HUDEP-2 (cell line): ENCODE measurements at regions not wholly inside any gene's neighbourhood (a gene's known extent, or its start where the extent isn't known, plus 50 kb on each side); places are given as distances from the start of the nearest gene placed in this dataset.

Source experiments
- DNase-seq, 76 experiments: peaks; one replicate each; lab custom pipeline; 2025; ENCODE audit not compliant: unreplicated experiment in 76 of 76; lab: John Stamatoyannopoulos, UW

DNA sequence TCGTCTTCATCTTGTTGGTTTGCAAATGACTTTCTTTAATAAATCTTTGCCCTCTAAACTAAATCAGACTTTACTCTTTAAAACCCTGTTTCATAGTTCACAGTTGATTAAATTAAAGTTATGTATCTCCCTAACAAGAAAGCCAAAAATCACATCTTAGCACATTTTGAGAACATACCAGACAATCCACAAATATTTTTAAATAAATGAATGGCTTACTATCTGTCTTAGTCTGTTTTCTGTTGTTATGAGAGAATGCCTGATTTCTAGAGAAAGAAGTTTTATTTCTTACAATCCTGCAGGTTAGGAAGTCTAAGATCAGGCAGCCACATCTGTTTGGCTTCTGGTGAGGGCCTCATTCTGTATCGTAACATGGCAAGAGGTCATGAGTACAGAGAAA, 1090.2 kb upstream of the PIK3C3 start:
- DNase-seq = no peak

- no peak for DNase-seq
Measured at GRCh38 chr18:40863801-40864200, 1091.2 kb upstream of the PIK3C3 start.

DNA sequence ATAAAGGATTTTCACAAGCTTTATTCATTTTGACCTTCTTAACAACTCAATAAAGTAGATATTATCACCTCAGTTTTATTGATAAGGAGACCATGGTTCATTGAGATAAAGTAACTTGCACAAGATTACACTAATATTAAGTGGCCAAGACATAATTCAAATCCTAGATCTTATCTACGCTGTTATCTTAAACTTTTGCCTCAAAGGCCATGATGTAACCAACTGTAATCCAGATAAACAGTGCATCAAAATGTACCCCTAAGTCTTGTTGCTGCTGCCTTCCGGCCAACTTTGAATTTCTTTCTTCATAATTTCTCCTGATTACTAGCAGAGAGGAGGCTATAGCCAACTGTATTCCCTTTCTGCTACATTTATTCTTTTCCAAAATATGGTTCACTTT, 1094.8 kb upstream of the PIK3C3 start:
- DNase-seq = no peak

DNA sequence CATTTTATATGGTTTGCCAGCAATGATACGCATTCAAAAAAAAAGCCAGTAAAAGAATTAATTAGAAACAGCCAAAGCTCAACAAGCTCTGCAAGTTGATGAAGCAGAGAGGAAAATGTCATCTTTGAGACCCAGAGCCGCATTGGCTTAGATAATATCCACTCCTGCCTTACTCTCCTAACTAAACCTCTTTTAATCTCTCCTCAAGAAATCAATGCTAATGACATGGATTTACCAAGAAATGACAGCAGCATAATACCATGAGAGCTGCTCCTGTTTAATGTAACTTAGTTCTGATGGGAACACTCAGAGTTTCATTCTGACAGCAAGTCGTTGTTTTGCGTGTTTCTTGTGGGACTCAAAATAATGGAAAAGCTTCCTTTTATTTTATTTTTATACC, 1099.4 kb upstream of the PIK3C3 start:
- no peak for DNase-seq

GRCh38 chr18:40852406-40852805, 1102.6 kb upstream of the PIK3C3 start:
- DNase-seq = no peak

DNA sequence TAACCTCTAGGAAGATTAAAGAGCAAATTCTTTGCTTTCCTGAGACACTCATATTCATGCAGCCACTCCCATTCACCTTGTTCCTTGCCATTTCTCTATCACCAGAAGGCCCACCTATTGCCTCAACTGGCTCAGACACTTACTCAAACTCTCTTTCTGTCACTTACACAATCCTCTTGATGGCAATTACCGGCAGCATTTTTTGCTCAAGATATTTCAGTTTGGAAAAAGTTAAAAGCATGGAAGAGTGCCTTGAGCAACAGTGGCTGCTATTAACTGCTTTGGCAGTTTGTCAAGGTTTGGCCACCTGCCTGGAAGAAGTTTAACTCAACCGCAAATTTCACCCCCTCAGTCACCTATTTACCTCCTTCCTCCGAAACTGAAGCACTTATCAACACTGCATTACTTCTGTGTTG, 1104.0 kb upstream of the PIK3C3 start:
- no peak for DNase-seq

GRCh38 chr18:40849886-40850285, 1105.1 kb upstream of the PIK3C3 start:
- no peak for DNase-seq

DNA sequence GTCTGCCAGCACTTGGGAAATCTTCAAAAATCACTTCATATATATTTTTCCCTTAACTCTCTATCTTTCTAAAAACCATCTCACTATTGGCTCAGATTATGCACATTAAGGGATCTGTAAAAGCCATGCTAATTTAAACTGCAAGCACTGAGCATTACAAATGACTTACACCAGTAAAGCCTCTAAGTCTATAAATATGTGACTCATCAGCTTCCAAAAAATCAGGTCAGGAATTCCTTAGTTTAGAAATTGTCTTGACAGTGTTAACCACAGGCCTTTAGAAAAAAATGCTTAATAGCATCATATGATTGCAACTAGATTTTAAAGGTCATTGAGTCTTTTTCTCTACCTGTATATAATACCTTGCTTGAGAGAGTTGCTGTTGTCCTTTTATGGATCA, 1113.6 kb upstream of the PIK3C3 start:
- DNase-seq = no peak

DNA sequence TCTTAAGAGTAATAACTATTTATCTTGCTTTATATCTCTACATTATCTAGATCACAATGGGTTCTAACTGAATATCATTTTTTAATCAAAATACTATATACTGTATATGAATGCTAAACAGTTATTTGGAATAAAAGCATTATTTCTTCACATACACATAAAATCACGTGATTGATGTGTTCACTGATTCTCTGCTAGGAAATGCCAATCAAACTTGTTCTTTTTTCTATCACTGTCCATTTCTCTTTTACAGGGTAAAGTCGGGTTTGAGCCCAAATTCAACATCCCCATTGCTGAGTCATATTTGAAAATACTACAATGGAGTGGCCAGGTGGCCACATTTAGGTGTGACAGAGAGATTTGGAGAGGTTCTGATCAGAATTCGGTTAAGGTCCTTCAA, 1114.0 kb upstream of the PIK3C3 start:
- DNase-seq = no peak

- DNase-seq = no peak
Measured at GRCh38 chr18:40832362-40832761, 1122.7 kb upstream of the PIK3C3 start.

DNA sequence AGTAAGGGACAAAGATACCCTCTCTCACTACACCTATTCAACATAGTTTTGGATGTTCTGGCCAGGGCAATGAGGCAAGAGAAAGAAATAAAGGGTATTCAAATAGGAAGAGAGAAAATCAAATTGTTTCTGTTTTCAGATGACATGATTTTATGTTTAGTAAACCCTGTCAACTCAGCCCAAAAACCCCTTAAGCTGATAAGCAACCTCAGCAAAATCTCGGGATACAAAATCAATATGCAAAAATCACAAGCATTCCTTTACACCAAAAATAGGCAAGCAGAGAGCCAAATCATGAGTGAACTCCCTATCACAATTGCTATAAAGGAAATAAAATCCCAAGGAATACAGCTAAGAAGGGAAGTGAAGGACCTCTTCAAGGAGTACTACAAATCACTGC, 1130.7 kb upstream of the PIK3C3 start:
- no peak for DNase-seq

GRCh38 chr18:40821596-40822243, 1133.3 kb upstream of the PIK3C3 start:
- no peak for DNase-seq

DNA sequence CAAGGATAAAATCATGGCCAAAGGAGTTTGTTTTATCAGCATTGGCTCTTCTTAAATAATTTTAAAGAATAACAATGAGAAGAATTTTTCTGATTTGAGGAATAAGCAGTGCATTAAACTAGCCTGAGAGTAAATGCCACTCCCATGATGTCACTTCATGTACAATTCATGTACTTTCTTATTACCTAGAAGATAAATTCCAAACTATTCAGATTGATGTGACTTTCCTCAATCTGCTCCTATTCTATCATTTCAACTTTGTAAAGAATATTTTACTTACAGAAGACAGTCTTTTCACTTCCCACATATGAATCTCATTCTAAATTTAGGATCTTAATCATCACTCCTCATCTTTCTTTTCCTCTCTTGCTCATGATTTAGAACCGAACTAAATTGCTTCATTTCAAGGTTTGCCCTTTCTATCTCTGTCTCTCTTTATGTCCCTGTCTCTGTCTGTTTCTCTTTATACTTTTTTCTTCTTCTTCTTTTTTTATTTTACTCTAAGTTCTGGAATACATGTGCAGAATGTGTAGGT, 1142.0 kb upstream of the PIK3C3 start:
- DNase-seq = no peak

GRCh38 chr18:40810372-40810771, 1144.7 kb upstream of the PIK3C3 start:
- DNase-seq = no peak

- DNase-seq = no peak
Measured at GRCh38 chr18:40789286-40789685, 1165.7 kb upstream of the PIK3C3 start.

- no peak for DNase-seq
Measured at GRCh38 chr18:40782453-40783130, 1172.4 kb upstream of the PIK3C3 start.

- no peak for DNase-seq
Measured at GRCh38 chr18:40769786-40770185, 1185.2 kb upstream of the PIK3C3 start.

GRCh38 chr18:40760251-40760650, 1194.8 kb upstream of the PIK3C3 start:
- no peak for DNase-seq

DNA sequence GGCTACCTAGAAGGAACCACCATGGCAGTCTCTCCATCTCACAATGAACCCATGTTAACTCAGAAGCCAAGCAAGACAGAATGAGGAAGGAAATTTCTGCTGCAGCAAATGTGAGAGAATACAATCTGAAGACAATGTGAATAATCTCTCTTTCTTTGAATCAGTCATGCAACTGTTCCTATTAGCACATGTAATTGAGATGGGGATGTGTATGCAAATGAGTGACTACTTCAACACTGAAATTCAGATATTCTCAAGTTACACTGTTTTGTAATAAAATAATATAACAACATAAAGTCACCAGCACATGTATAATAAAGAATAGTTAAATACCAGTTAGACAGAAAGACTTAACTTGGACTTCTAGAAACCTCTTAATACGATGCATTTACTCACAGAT, 1200.6 kb upstream of the PIK3C3 start:
- no peak for DNase-seq

GRCh38 chr18:40752316-40752715, 1202.7 kb upstream of the PIK3C3 start:
- DNase-seq = no peak

DNA sequence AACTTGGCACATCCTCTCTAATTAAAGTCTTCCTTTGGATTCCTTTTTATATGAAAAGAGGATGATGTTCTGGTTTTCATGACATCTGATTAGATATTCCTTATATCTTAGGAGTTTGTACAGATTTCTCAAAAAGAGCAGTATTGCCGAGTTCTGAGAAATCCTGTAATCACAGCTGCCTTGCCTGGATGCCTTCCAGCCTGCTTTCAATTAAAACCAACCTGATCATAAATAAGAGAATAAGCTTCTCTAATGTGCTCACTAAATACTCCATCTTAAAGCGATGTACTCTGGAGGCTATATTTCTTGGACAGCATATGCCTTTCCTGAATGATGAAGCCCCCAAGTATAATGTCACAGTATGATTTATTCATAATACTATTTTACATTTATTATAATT, 1203.8 kb upstream of the PIK3C3 start:
- DNase-seq = no peak

GRCh38 chr18:40739029-40739428, 1216.0 kb upstream of the PIK3C3 start:
- no peak for DNase-seq
